ENCODE measurements at regions not wholly inside any gene's neighbourhood (a gene's known extent, or its start where the extent isn't known, plus 50 kb on each side); places are given as distances from the start of the nearest gene placed in this dataset.

GRCh38 chr6:48695872-48696271, 584.9 kb upstream of the PTCHD4 start:
- no peaks in the 10 kb centered on the region for H3K27me3 Mint-ChIP-seq
- ChIA-PET POLR2A (no interaction called here), CTCF (no interaction called here)
- intact Hi-C loops (cut with micrococcal nuclease) = no loop called here
- no peak overlapping the region for H3K27ac Mint-ChIP-seq
- no peaks in the 10 kb centered on the region for H3K36me3 Mint-ChIP-seq (ENCODE audit: low read depth)
- no peak overlapping the region for H3K4me3 Mint-ChIP-seq
- no peak for DNase-seq
- TF ChIP-seq, protein P1, sequence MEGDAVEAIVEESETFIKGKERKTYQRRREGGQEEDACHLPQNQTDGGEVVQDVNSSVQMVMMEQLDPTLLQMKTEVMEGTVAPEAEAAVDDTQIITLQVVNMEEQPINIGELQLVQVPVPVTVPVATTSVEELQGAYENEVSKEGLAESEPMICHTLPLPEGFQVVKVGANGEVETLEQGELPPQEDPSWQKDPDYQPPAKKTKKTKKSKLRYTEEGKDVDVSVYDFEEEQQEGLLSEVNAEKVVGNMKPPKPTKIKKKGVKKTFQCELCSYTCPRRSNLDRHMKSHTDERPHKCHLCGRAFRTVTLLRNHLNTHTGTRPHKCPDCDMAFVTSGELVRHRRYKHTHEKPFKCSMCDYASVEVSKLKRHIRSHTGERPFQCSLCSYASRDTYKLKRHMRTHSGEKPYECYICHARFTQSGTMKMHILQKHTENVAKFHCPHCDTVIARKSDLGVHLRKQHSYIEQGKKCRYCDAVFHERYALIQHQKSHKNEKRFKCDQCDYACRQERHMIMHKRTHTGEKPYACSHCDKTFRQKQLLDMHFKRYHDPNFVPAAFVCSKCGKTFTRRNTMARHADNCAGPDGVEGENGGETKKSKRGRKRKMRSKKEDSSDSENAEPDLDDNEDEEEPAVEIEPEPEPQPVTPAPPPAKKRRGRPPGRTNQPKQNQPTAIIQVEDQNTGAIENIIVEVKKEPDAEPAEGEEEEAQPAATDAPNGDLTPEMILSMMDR (IDR thresholded peaks at IDR 0.05) = no peak
- no peak for ATAC-seq (ENCODE audit: low read depth)
- H3K4me1 Mint-ChIP-seq = no peaks in the 10 kb centered on the region
- peaks cover 24% of the 10 kb centered on the region for H3K9me3 Mint-ChIP-seq

- no peaks in the 10 kb centered on the region for H3K27me3 Mint-ChIP-seq
- no peak overlapping the region for H3K27ac Mint-ChIP-seq
- ChIA-PET POLR2A (no interaction called here), CTCF (no interaction called here)
- peaks cover 33% of the 10 kb centered on the region for H3K9me3 Mint-ChIP-seq
- no peak for ATAC-seq (ENCODE audit: low read depth)
- DNase-seq = no peak
- no peaks in the 10 kb centered on the region for H3K4me1 Mint-ChIP-seq
- intact Hi-C loops (cut with micrococcal nuclease) = no loop called here
- no peaks in the 10 kb centered on the region for H3K36me3 Mint-ChIP-seq (ENCODE audit: low read depth)
- no peak overlapping the region for H3K4me3 Mint-ChIP-seq
- TF ChIP-seq, protein P1 (IDR thresholded peaks at IDR 0.05) = no peak
Observed at GRCh38 chr6:48691420-48691819, 580.4 kb upstream of the PTCHD4 start.

DNA sequence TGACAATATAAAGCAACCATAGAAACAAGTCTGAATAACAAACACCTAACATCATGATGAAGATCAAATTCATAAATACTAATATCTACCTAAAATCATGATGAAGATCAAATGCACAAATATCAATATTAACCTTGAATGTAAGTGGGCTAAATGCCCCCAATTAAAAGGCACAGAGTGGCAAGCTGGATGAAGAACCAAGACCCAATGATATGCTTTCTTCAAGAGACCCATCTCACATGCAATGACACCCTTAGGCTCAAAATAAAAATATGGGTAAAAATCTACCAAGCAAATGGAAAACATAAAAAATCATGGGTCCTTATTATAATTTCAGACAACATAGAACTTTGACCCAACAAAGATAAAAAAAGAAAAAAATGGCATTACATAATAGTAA, 578.5 kb upstream of the PTCHD4 start:
- Mint-ChIP-seq H3K27me3 (no peaks in the 10 kb centered on the region), H3K4me1 (no peaks in the 10 kb centered on the region), H3K36me3 (ENCODE audit: low read depth) (no peaks in the 10 kb centered on the region), H3K9me3 (peaks cover 29% of the 10 kb centered on the region), H3K27ac (no peak overlapping the region), H3K4me3 (no peak overlapping the region)
- DNase-seq (no peak), ATAC-seq (ENCODE audit: low read depth) (no peak)
- POLR2A ChIA-PET = no interaction called here
- TF ChIP-seq, protein P1 (IDR thresholded peaks at IDR 0.05) = no peak
- intact Hi-C loops (cut with micrococcal nuclease) = no loop called here
- CTCF ChIA-PET = no interaction called here

- ATAC-seq (ENCODE audit: low read depth) (no peak), DNase-seq (no peak)
- intact Hi-C loops (cut with micrococcal nuclease) = no loop called here
- Mint-ChIP-seq H3K27ac (no peak overlapping the region), H3K4me1 (no peaks in the 10 kb centered on the region), H3K27me3 (no peaks in the 10 kb centered on the region), H3K36me3 (ENCODE audit: low read depth) (no peaks in the 10 kb centered on the region), H3K9me3 (peaks cover 2% of the 10 kb centered on the region), H3K4me3 (no peak overlapping the region)
- ChIA-PET POLR2A (no interaction called here), CTCF (no interaction called here)
- TF ChIP-seq, protein P1 (IDR thresholded peaks at IDR 0.05) = no peak
Observed at GRCh38 chr6:48678390-48678789, 567.4 kb upstream of the PTCHD4 start.

GRCh38 chr6:48671505-48671904, 560.5 kb upstream of the PTCHD4 start:
- CTCF ChIA-PET = no interaction called here
- POLR2A ChIA-PET = no interaction called here
- TF ChIP-seq, protein P1 (IDR thresholded peaks at IDR 0.05) = no peak
- no peaks in the 10 kb centered on the region for H3K4me1 Mint-ChIP-seq
- H3K4me3 Mint-ChIP-seq = no peak overlapping the region
- DNase-seq (no peak), ATAC-seq (ENCODE audit: low read depth) (no peak)
- H3K27ac Mint-ChIP-seq = no peak overlapping the region
- no peaks in the 10 kb centered on the region for H3K36me3 Mint-ChIP-seq (ENCODE audit: low read depth)
- H3K27me3 Mint-ChIP-seq = no peaks in the 10 kb centered on the region
- H3K9me3 Mint-ChIP-seq = peaks cover 1% of the 10 kb centered on the region
- intact Hi-C loops (cut with micrococcal nuclease) = no loop called here
